ENCODE measurements at regions not wholly inside any gene's neighbourhood (a gene's known extent, or its start where the extent isn't known, plus 50 kb on each side); places are given as distances from the start of the nearest gene placed in this dataset.

DNA sequence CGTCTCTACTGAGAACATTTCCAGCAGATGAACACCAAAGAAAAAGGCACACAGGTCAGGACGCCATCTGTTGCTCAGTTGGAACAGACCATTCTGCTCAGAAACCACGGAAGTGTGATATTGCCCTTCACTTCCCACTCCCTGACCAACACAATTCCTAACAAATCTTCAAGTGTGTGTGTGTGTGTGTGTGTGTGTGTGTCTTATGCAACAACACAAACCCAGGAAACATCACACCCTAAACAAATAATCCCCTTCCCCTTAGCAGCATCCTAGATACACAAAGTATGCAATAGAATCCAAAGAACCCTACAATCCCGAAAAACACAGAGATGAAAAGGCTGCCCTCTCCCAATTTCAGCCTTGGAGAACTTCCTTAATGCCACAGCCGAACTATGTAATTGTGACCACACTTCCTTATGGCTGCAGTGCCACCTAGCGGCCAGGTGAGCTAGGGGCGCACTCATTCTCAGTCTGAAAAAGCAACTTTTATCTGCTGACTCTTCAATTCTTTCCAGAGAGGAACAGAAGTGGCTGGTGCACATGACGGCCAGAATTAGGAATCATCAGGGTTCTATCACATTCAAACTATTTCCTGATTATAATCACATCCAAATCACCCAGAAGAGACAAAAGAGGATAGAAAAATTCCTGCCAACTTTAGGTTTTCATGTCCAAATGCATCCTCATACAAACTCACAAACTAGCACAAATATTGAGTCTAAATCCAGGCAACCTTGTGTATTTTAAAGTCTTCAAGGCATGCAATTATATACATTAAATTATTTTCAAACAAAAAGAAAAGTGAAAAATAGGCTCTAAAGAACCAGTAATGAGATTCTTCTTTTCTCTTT lies 164.9 kb downstream of the DHX15 start:
- peak; percentile 56 for DNase-seq (ENCODE audit: low read depth)

DNA sequence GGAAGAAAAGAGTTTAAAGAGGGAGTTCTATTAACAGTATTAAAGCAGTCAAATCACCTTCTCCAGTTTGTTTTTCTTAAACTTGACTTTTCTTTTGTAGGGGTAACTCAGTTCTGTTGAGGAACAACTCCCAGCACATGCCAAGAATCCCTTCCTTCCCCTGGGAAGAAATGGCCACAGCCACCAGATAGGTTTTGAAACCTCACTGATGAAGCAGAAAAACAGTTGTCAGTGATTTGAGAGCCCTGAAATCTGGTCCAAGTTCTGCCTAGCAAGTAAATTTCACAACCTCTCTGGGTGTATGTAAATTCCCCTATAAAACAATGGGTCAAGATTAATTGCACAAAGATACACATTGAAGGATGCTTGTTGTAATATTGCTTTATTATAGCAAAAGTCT lies 167.1 kb downstream of the DHX15 start:
- DNase-seq (ENCODE audit: low read depth) = no peak

DNA sequence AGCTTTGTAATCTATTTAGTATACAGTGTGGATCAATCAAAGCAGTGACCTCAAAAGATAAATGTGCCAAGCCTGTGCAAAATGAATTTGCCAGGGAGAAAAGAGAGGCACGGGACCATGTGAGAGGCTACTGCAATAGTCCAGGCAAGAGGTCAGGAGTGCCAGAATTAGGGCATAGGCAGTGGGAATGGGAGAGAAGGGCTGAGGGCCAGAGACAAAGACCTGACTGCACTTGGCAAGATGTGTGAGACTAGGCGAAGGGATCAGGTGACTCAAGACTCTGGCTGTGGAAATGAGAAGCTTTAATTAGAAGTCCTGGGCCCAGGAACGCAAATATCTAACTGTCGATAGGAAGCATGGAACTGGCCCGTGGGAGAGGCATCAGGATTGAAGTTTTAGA lies 168.1 kb downstream of the DHX15 start:
- no peak for DNase-seq (ENCODE audit: low read depth)

DNA sequence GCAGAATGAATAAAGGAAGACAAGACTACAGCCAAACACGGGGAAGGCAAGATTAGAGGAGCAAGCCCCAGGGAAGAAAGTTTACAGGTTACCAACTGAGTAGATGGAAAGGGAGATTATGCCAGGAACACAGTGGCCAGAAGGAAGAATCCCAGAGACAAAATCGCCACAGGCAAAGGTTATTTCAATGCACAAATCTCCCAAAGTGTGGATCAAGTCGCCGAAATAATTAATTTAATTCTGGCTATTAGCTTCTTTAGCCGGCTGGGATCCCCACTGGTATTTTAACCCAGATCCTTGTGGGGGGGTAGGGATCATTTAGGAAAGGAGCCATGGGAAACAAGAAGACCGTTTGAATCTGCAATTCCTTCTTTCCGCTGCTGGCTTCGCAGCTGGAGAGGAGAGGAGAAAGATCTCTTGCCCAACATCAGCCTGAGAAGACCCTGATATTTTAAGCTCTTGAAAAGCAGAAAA lies 171.0 kb downstream of the DHX15 start:
- DNase-seq (ENCODE audit: low read depth) = no peak

DNA sequence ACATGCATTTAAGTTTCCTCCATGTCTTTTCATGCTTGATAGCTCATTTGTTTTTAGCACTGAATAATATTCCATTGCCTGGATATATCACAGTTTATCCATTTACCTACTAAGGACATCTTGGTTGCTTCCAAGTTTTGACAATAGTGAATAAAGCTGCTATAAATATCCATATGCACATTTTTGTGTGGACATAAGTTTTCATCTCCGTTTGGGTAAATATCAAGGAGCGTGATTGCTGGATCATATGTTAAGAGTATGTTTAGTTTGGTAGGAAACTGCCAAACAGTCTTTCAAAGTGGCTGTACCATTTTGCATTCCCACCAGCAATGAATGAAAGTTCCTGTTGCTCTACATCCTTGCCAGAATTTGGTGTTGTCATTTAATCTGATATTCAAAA lies 172.5 kb downstream of the DHX15 start:
- DNase-seq (ENCODE audit: low read depth) = no peak

DNA sequence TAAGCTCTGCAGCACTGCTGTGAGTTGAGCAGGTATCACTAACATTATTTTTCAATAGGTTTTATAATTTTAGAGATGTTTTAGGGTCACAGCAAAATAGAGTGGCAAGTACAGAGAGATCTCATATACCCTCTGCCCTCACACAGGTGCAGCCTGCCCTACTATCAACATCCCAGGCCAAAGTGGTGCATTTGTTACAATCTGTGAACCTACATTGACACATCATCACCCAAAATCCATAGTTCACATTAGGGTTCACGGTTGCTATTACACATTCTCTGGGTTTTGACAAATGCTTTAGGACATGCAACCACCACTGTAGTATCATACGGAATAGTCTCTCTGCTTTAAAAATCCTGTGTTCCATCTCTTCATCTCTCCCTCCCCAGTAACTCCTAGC lies 173.1 kb downstream of the DHX15 start:
- DNase-seq (ENCODE audit: low read depth) = no peak

DNA sequence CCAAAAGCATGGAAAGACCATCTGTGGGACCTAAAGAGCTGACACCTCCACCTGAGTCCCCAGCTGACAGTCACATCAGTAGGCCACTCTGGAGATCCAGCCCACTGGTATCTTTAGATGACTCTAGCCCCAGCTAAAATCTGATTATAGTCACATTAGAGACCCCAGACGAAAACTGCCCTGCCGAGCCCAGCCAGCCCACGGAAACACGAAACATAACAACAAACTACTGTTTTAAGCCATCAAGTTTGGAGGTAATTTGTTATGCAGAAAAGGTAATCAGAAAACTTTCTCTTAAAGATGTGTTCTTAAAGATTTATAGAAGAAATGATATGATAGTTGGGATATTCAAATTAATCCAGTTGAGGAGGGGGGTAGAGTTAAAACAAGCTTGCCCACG lies 175.7 kb downstream of the DHX15 start:
- DNase-seq (ENCODE audit: low read depth) = no peak

DNA sequence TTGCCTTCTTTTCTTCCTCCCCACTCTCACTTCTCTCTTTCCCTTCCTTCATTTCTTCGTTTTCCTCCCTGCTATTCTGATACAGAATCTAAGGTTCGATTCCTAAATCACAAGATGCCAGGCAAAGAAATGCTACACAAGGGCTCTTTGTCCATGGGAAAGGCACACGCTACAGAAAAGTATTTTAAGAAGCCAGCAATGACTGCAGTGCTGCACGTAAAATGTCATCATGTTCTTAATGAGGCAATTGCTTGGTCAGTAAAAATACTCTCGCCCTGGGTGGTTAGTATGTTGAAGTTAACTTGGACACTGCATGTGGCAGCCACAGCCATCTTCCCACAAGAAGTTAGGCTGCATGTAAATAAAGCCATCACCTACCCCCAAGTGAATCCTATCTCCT lies 178.4 kb downstream of the DHX15 start:
- DNase-seq (ENCODE audit: low read depth) = no peak

DNA sequence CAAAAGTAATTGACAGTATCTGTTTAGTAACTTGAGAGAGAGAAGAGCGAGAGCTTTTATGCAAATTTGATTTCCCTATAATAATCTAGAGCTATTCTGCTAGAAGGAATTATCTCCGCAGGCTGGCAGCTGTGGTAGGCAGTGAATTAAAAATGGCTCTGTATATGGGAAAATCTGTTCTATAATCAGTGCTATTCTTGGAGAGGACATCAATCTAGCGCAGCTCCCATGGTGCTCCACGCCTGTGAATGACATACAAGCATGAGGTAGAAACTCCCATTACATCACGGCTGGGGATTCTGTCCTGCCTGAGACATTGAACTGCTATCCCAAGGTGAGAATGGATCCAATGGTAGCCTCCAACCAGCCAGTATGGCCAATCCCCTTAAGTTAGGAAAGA lies 179.0 kb downstream of the DHX15 start:
- no peak for DNase-seq (ENCODE audit: low read depth)

DNA sequence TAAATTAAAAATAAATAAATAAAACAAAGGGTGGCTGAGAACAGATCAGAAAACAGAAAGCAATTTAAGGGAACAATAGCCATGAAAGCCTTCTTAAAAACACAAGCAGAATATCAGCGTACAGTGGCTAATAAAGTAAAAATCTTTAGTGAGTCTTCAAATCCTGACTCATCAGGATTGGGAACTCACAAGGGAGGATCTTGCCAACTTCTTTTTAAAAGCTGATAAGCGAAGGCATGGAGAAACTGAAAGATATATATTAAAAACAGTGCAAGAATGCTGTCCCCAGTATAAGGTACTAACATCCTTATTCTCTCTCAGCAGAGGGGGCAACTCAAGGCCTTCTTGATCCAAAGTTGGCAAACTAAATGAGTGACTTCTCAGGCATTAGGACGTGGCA lies 180.1 kb downstream of the DHX15 start:
- no peak for DNase-seq (ENCODE audit: low read depth)

DNA sequence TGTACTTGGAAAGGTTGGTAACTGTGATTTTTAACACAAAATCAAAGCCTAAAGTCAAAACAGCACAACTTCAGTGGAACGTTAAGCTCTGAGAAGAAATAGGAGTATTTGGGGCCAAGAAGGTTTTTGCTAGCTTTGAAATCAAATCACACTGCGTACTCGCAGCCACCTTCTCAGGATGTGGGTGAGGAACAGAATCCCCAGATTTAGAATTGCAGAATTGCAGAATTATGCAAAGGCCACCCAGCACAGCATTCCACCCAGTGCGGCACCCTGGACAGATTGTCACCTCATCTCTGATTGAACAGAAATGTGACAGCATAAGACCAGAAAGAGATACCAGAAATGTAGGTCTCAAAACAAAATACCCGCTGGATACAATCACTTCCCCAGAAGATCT lies 181.1 kb downstream of the DHX15 start:
- no peak for DNase-seq (ENCODE audit: low read depth)

DNA sequence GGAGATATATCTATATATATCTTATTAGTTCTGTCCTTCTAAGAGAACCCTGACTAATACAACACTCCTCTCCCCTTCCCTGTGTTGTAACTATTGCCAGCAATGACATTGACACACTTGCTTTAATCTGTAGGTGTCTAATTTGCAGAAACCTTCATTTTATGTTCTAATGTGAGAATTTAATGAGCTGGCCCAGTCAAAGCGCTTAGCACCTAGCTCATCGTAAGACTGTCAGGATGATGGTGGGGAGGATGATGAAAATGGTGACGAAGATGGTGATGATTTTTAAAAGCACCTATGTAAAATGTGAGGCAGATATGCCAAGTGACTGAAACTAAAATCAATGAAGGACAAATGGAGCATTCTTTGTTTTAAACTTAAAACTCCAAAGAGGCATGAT lies 183.8 kb downstream of the DHX15 start:
- DNase-seq (ENCODE audit: low read depth) = no peak

DNA sequence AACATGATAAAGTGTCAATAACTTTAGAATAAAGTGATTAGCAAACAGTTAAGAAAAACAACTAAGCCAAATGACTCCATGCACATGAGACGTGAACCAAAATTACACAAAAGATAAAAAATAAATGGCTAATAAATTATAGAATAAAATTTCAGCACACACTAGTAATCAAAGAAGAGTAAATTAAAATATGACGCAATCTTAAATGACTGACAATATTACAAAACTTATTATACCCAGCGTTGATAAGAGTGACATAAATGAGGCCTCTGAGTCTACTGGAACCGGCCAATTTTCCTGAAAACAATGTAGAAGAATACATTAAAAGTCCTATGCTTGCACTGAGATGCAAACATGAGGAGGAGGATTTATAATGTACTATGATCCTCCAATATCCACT lies 187.4 kb downstream of the DHX15 start:
- no peak for DNase-seq (ENCODE audit: low read depth)

DNA sequence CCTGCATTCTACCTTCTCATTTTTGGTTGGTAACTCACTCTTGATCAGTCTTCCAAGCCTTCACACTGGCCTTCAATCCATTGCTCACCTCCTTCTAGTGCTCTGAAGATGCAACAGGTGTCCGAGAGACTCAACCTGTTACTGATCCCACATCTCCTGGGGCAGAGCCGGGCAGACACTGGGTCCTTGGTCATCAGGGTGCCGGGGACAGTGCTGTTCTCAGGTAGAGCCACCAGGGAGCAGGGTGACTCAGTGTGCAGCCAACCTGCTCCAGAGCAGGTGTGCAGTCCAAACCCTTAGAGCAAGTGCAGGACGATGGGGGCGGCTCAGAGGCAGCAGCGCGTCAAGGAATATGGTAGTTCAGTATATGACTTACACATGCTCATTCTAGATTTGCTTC lies 188.4 kb downstream of the DHX15 start:
- no peak for DNase-seq (ENCODE audit: low read depth)

DNA sequence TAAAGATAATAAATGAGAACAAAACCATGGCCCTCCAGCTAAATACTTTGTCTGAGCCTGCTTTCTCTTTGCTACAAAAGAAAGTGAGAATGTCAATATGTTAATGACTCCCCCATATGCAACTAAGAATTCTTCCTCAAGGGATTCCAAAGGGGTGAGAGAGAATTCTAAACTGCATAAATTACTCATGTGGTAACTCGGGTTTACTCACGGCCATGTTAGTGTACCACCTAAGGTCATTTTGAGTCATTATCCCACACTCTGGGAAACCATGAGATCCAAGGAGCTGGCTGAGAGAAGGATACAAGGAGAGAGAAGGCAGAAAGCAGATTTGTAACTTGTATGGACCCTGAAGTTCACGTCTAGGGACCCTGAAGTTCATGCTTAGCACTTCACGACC lies 190.3 kb downstream of the DHX15 start:
- no peak for DNase-seq (ENCODE audit: low read depth)

DNA sequence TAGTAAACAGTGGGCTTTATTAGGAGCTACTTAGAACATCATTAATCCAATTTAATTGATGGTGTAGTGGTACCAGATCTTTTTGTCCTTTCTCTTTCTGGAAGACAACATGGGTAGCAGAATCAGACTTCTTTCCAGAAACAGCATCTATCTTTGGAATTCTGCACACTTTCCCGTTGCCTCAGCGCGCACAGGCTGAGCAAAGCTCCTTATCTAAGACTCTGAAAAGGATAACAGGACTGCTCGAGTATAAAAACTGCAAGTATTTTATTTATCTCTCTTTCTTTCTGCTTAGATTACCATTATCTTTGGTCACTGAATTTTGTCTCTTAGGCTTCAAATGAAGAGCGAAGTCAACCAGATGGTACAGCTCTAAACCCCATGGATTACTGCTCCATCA lies 191.7 kb downstream of the DHX15 start:
- DNase-seq (ENCODE audit: low read depth) = no peak

DNA sequence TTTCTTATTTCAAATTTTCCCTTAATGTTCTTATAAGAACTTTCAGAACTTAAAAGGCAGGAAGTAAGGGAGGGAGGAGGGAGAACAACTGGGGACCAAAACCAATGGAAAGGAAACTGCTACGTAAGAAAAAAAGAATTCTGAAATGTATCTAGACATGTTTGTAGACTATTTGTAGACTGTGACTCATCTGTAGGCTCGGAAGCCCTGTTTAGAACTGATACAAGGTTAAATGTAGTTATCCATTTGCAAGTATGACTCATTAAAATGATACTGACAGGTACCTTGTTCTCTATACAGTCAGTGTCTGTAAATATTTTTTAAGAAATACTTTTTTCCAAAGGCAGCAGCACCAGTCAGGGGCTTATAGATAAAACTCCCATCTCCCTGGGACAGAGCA lies 202.0 kb downstream of the DHX15 start:
- no peak for DNase-seq (ENCODE audit: low read depth)

DNA sequence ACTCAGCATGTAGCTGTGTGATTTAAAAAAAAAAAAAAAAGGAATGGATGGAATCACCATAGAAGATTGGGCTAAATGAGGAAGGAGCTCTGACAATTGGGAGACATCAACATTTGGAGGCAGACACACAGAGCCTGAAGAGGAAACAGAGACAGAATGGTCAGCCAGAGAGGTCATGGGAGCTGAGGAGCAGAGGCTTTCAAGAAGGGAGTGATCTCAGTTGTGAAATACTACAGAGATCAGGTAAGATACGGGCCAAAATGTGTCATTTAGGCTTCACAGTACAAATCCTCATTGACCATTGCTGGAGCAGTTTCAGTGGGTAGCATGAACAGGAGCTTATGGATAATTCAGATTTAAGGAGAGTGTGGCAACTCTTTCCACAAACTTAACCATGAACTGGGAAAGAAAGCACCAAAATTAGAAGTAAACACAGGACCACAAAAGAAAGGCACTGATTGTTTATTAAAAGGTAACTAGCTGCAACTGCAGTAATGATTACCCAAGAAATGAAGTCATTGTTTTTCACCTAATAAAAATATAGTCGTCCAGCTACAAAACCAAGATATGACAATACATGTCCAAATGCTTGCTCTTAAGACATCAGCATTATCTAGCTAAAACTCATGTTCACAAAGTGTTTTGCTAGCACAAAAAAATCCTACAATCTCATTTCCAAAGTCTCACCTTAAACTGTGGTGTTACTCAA lies 203.2 kb downstream of the DHX15 start:
- DNase-seq (ENCODE audit: low read depth) = no peak

DNA sequence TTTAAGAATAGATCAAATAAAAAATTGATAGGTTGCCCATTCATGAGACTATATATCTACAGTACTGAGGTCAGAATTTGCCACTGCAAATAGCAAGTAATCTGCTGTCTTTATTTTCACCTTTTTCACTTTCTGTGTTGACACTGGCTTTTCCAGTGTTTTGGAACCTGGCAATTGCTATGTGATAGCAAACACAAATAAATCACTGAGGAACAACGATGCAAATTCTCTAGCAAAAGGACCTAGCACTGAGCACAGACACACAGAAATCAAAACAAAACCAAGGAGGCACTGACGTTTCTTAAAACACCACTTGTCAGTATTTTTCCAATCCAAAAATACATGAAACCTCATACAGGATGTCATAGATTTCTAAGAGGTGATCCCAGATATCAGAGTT lies 210.7 kb downstream of the DHX15 start:
- DNase-seq (ENCODE audit: low read depth) = no peak

DNA sequence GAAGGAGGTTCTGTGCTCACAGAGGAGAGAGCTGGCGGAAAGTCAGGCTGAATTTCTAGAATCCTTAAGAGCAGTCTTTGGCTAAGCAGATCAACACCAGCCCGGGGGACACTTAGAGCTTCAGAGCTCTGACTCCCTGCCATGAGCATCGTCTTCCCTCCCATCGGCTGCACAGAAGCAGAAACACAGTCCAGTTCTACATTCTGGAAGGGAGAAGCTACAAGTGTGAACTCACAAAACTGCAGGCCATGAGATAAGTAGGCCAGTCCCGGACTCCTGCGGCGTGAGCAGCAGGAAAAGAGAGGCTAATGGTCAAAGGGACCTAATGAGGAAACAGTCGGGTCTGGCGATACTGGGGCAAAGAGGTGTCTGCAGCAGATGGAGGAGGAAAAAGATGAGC lies 211.5 kb downstream of the DHX15 start:
- no peak for DNase-seq (ENCODE audit: low read depth)

DNA sequence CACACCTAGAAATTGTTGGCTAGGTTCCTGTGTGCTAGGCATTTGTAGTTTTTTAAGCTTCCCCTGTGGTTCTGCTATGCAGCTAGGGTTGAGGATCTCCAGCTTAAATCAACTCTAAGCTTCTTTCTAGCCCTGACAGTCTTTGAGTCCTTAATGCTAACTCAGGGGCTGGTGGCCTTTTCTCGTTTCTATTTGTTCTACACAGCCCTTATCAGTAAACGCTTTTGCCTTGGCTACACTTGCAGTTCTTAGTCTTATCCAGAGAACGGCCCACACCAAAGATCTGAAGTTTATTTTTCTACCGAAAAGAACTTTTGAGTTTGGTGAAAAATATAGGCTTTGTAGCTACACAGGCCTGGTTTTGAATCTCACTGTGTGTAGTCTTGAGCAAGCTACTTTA lies 212.0 kb downstream of the DHX15 start:
- no peak for DNase-seq (ENCODE audit: low read depth)

DNA sequence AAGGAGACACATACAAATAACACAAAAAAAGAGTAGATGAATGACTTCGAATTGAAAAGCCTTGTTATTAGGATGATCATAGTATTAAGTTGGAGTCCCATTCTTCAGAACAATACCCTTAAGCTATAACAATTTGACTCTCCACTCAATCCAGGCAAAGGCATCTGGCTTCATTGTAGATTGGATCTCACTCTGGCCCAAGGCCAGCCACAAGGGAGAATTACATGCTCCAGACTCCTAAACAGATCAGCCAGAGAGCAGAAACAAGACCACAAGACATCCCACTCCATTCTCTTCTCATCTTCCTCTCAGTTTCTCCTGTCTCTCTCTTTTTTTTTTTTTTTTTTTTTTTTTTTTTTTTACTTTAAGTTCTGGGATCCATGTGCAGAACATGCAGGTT lies 213.9 kb downstream of the DHX15 start:
- no peak for DNase-seq (ENCODE audit: low read depth)

DNA sequence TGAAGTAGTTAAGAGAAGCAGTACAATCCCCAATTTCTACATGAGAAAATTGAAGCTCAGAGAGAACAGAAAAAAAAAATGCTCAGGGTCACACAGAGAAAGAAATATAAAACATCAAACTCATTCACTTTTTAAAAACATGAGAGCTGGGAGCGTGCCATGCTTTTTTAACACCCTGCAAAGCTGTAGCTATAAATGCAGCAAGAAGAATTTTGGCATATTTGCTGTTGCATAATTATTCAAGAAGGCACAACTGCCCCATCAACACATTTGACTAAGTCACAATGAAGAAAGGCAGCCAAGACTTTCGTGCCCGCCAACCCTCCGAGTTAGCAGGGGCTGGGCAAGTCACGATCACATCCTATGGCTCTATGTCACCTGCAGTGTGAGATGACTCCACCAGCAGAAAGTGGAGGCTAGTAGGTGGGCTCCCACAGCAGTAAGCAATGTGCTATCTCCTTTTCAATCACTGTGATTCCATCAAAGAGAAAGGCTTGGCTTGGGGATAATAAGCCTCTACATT lies 214.8 kb downstream of the DHX15 start:
- no peak for DNase-seq (ENCODE audit: low read depth)
